Endodermal cell (in vitro differentiated cells): ENCODE measurements at regions not wholly inside any gene's neighbourhood (a gene's known extent, or its start where the extent isn't known, plus 50 kb on each side); places are given as distances from the start of the nearest gene placed in this dataset.

Experiments used
- DNase-seq: peaks from one replicate; pipeline ENCODE4 v3.0.0-alpha.2; 2017
- H3K27ac ChIP-seq: 2 replicates; pipeline ENCODE4 v1.5.1; 2013; ENCODE audit warnings: mild to moderate bottlenecking, low read depth, low read length, moderate library complexity
- H3K27me3 ChIP-seq: 2 replicates; pipeline ENCODE4 v1.6.1; 2013; ENCODE audit warnings: mild to moderate bottlenecking, low read length, moderate library complexity; ENCODE audit not compliant: insufficient read depth, control insufficient read depth, poor library complexity, severe bottlenecking
- H3K36me3 ChIP-seq: 2 replicates; pipeline ENCODE4 v1.7.0; 2013; ENCODE audit warnings: mild to moderate bottlenecking, low read length, moderate library complexity; ENCODE audit not compliant: control insufficient read depth, insufficient read depth
- H3K4me1 ChIP-seq: one replicate; pipeline ENCODE4 v1.7.0; 2013; ENCODE audit warnings: low read length; ENCODE audit not compliant: control insufficient read depth, insufficient read depth
- H3K4me3 ChIP-seq: 2 replicates; pipeline ENCODE4 v1.5.1; 2013; ENCODE audit warnings: mild to moderate bottlenecking, low read length, moderate library complexity
- H3K9ac ChIP-seq: 2 replicates; pipeline ENCODE4 v1.6.1; 2013; ENCODE audit warnings: mild to moderate bottlenecking, low read length, moderate library complexity; ENCODE audit not compliant: poor library complexity, severe bottlenecking; ENCODE audit errors: extremely low read depth
- H3K9me3 ChIP-seq: 2 replicates; pipeline ENCODE4 v1.6.1; 2013; ENCODE audit warnings: mild to moderate bottlenecking, low read length, moderate library complexity; ENCODE audit not compliant: control insufficient read depth
- H3K27ac Mint-ChIP-seq: 2 replicates; pipeline ENCODE4 v1.8.0; 2020; ENCODE audit warnings: mixed read lengths
- H3K27me3 Mint-ChIP-seq: 2 replicates; pipeline ENCODE4 v1.8.0; 2021; ENCODE audit warnings: mild to moderate bottlenecking, mixed read lengths; ENCODE audit not compliant: insufficient read depth
- H3K36me3 Mint-ChIP-seq: 2 replicates; pipeline ENCODE4 v1.8.0; 2020; ENCODE audit warnings: low read depth, mixed read lengths
- H3K4me1 Mint-ChIP-seq: 2 replicates; pipeline ENCODE4 v1.8.0; 2020; ENCODE audit warnings: mixed read lengths
- H3K4me3 Mint-ChIP-seq: 2 replicates; pipeline ENCODE4 v1.8.0; 2020; ENCODE audit warnings: mild to moderate bottlenecking, moderate library complexity, mixed read lengths
- H3K9me3 Mint-ChIP-seq: 2 replicates; pipeline ENCODE4 v1.8.0; 2020; ENCODE audit warnings: mild to moderate bottlenecking, mixed read lengths
- WGBS, 2 experiments: methylation state at CpG; one replicate each; pipeline versions ENCODE4 v1.1.5 to v1.1.7; 2013; ENCODE audit warnings: missing lambda C conversion rate in 2 of 2, mixed read lengths in 1 of 2; ENCODE audit not compliant: insufficient coverage in 1 of 2, insufficient read length in 1 of 2; 5-methylcytosine and 5-hydroxymethylcytosine counted together
- TF ChIP-seq, protein P1 (sequence below): fragments of 200-600 bp; sonication (generic); conservative IDR thresholded peaks from 2 replicates; pipeline ENCODE4 v1.5.0; 2021; ENCODE audit warnings: antibody characterized with exemption, mild to moderate bottlenecking

DNA sequence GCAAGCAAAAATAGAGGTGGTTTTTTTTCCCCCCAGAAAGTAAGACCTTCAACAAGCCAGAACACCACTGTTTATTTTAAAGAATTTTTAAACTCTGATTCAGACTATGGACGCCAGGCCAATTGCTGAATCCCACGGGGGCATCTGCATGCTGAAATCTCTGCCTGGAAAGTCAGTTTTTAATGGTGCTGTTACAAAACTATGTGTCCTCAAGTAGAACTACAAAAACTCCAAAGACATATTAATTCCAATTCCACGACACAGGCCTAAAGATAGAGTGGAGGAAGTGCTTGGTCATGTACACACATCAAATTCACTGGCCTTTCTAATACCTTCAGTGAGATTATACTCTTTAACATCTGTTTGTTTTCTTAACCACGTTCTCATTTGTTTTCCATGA lies 490.5 kb upstream of the NR2F2 start:
- no peaks in the 10 kb centered on the region for H3K9me3 Mint-ChIP-seq

DNA sequence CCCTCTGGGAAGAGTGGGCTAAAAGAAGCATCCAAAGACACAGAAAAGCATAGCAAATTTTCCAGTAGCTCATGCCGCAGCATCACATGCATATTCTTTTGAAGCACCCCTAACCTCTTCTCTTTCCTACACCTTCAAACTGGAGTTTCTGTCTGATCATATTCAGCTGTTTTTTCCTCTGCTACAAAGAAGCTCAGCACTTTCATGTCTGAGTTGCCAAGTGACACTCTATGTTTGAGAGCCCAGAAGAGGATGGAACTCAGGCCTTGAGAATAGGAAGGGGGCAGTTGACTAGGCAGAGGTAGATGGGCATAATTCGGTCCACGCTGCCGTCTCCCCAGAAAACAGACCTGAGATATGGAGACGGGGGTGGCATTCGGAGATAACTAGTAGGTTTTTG lies 489.6 kb upstream of the NR2F2 start:
- Mint-ChIP-seq H3K36me3 (no peaks in the 10 kb centered on the region), H3K4me3 (no peak overlapping the region), H3K9me3 (no peaks in the 10 kb centered on the region), H3K27me3 (peaks cover 5% of the 10 kb centered on the region), H3K4me1 (no peaks in the 10 kb centered on the region), H3K27ac (no peak overlapping the region)
- Histone ChIP-seq H3K27me3 (no peaks in the 10 kb centered on the region), H3K27ac (no peak overlapping the region), H3K9me3 (no peaks in the 10 kb centered on the region), H3K4me3 (no peak overlapping the region), H3K9ac (no peak overlapping the region), H3K36me3 (no peaks in the 10 kb centered on the region), H3K4me1 (no peaks in the 10 kb centered on the region)
- TF ChIP-seq, protein P1, sequence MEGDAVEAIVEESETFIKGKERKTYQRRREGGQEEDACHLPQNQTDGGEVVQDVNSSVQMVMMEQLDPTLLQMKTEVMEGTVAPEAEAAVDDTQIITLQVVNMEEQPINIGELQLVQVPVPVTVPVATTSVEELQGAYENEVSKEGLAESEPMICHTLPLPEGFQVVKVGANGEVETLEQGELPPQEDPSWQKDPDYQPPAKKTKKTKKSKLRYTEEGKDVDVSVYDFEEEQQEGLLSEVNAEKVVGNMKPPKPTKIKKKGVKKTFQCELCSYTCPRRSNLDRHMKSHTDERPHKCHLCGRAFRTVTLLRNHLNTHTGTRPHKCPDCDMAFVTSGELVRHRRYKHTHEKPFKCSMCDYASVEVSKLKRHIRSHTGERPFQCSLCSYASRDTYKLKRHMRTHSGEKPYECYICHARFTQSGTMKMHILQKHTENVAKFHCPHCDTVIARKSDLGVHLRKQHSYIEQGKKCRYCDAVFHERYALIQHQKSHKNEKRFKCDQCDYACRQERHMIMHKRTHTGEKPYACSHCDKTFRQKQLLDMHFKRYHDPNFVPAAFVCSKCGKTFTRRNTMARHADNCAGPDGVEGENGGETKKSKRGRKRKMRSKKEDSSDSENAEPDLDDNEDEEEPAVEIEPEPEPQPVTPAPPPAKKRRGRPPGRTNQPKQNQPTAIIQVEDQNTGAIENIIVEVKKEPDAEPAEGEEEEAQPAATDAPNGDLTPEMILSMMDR, result no peak
- DNase-seq, result no peak
- WGBS, 2 experiments, result 86 to 88% methylated on average over 1 to 6 of the region's 6 CpGs

More for the DNA sequence above, 490.5 kb upstream of the NR2F2 start:
- Histone ChIP-seq H3K36me3 (no peaks in the 10 kb centered on the region), H3K27me3 (no peaks in the 10 kb centered on the region), H3K27ac (no peak overlapping the region), H3K9me3 (no peaks in the 10 kb centered on the region), H3K9ac (no peak overlapping the region), H3K4me3 (no peak overlapping the region), H3K4me1 (no peaks in the 10 kb centered on the region)
- Mint-ChIP-seq H3K4me3 (no peak overlapping the region), H3K36me3 (no peaks in the 10 kb centered on the region), H3K27me3 (peaks cover 5% of the 10 kb centered on the region), H3K27ac (no peak overlapping the region), H3K4me1 (no peaks in the 10 kb centered on the region)
- DNase-seq, result no peak
- 88 to 96% methylated on average over 3 to 4 of the region's 4 CpGs for WGBS, 2 experiments
- TF ChIP-seq, protein P1, result no peak

DNA sequence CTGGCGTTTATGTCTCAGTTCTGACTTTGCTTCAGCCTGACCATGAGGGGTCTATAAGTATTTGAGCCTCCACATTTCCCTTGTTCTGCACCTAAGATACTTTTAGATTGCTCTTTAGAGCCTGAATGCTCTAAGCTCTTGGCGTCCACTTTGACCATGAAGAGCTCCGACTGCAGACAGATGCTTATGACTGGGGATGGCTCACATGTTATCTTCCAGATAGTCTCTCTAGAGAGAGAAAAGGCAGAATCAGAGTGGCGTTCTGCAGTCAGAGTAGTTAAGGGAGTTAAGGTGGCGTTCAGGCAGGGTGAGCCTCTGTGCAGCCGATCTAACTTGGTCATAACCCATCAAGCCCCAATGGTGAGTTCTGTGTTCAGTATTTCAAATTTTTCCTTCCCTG lies 487.9 kb upstream of the NR2F2 start:
- H3K4me3 ChIP-seq, result no peak overlapping the region
- DNase-seq, result no peak
- Mint-ChIP-seq H3K27ac (no peak overlapping the region), H3K9me3 (no peaks in the 10 kb centered on the region), H3K4me1 (no peaks in the 10 kb centered on the region), H3K4me3 (no peak overlapping the region), H3K27me3 (peaks cover 5% of the 10 kb centered on the region), H3K36me3 (no peaks in the 10 kb centered on the region)
- TF ChIP-seq, protein P1, result no peak
- 85 to 94% methylated on average over 4 to 6 of the region's 6 CpGs for WGBS, 2 experiments
- no peak overlapping the region for H3K9ac ChIP-seq
- H3K27me3 ChIP-seq, result no peaks in the 10 kb centered on the region
- no peaks in the 10 kb centered on the region for H3K4me1 ChIP-seq
- no peak overlapping the region for H3K27ac ChIP-seq
- H3K36me3 ChIP-seq, result no peaks in the 10 kb centered on the region
- no peaks in the 10 kb centered on the region for H3K9me3 ChIP-seq
